ENCODE measurements at regions not wholly inside any gene's neighbourhood (a gene's known extent, or its start where the extent isn't known, plus 50 kb on each side); places are given as distances from the start of the nearest gene placed in this dataset.

GRCh38 chr6:80605165-80605989 lies 498.9 kb downstream of the BCKDHB start:
- Mint-ChIP-seq H3K27me3 (ENCODE audit: unreplicated experiment) (no peaks in the 10 kb centered on the region), H3K36me3 (ENCODE audit: unreplicated experiment) (no peaks in the 10 kb centered on the region), H3K9me3 (ENCODE audit: unreplicated experiment) (no peaks in the 10 kb centered on the region), H3K27ac (ENCODE audit: unreplicated experiment) (no peak overlapping the region), H3K4me1 (ENCODE audit: low read depth, unreplicated experiment) (no peaks in the 10 kb centered on the region), H3K4me3 (ENCODE audit: unreplicated experiment) (no peak overlapping the region)
- TF ChIP-seq CTCF (IDR thresholded peaks at IDR 0.05; ENCODE audit: partially characterized antibody, unreplicated experiment): peak; percentile 69
- no peak for DNase-seq

GRCh38 chr6:80603679-80604078 lies 497.2 kb downstream of the BCKDHB start:
- Mint-ChIP-seq H3K4me3 (ENCODE audit: unreplicated experiment) (no peak overlapping the region), H3K9me3 (ENCODE audit: unreplicated experiment) (no peaks in the 10 kb centered on the region), H3K4me1 (ENCODE audit: low read depth, unreplicated experiment) (no peaks in the 10 kb centered on the region), H3K27me3 (ENCODE audit: unreplicated experiment) (no peaks in the 10 kb centered on the region), H3K36me3 (ENCODE audit: unreplicated experiment) (no peaks in the 10 kb centered on the region), H3K27ac (ENCODE audit: unreplicated experiment) (no peak overlapping the region)
- no peak for TF ChIP-seq CTCF (IDR thresholded peaks at IDR 0.05; ENCODE audit: partially characterized antibody, unreplicated experiment)
- DNase-seq: no peak

GRCh38 chr6:80594461-80594860 lies 488.0 kb downstream of the BCKDHB start:
- Mint-ChIP-seq H3K27ac (ENCODE audit: unreplicated experiment) (no peak overlapping the region), H3K4me3 (ENCODE audit: unreplicated experiment) (no peak overlapping the region), H3K36me3 (ENCODE audit: unreplicated experiment) (no peaks in the 10 kb centered on the region), H3K9me3 (ENCODE audit: unreplicated experiment) (no peaks in the 10 kb centered on the region), H3K27me3 (ENCODE audit: unreplicated experiment) (no peaks in the 10 kb centered on the region), H3K4me1 (ENCODE audit: low read depth, unreplicated experiment) (no peaks in the 10 kb centered on the region)
- TF ChIP-seq CTCF (IDR thresholded peaks at IDR 0.05; ENCODE audit: partially characterized antibody, unreplicated experiment): no peak
- no peak for DNase-seq

GRCh38 chr6:80592436-80592835 lies 486.0 kb downstream of the BCKDHB start:
- Mint-ChIP-seq H3K4me1 (ENCODE audit: low read depth, unreplicated experiment) (no peaks in the 10 kb centered on the region), H3K27me3 (ENCODE audit: unreplicated experiment) (no peaks in the 10 kb centered on the region), H3K4me3 (ENCODE audit: unreplicated experiment) (no peak overlapping the region), H3K27ac (ENCODE audit: unreplicated experiment) (no peak overlapping the region), H3K36me3 (ENCODE audit: unreplicated experiment) (peaks cover 5% of the 10 kb centered on the region), H3K9me3 (ENCODE audit: unreplicated experiment) (peaks cover 1% of the 10 kb centered on the region)
- TF ChIP-seq CTCF (IDR thresholded peaks at IDR 0.05; ENCODE audit: partially characterized antibody, unreplicated experiment): no peak
- DNase-seq: no peak

GRCh38 chr6:80586242-80586641 lies 479.8 kb downstream of the BCKDHB start:
- TF ChIP-seq CTCF (IDR thresholded peaks at IDR 0.05; ENCODE audit: partially characterized antibody, unreplicated experiment): no peak
- Mint-ChIP-seq H3K4me1 (ENCODE audit: low read depth, unreplicated experiment) (no peaks in the 10 kb centered on the region), H3K27ac (ENCODE audit: unreplicated experiment) (no peak overlapping the region), H3K9me3 (ENCODE audit: unreplicated experiment) (peaks cover 3% of the 10 kb centered on the region), H3K4me3 (ENCODE audit: unreplicated experiment) (no peak overlapping the region), H3K36me3 (ENCODE audit: unreplicated experiment) (peaks cover 22% of the 10 kb centered on the region), H3K27me3 (ENCODE audit: unreplicated experiment) (peaks cover 1% of the 10 kb centered on the region)
- no peak for DNase-seq

All from glutamatergic neuron (in vitro differentiated cells).